ENCODE measurements at regions not wholly inside any gene's neighbourhood (a gene's known extent, or its start where the extent isn't known, plus 50 kb on each side); places are given as distances from the start of the nearest gene placed in this dataset.

GRCh38 chr14:54086767-54087166, 130.1 kb upstream of the BMP4 start:
- DNase-seq (ENCODE audit: low read depth), result no peak
- no peak overlapping the region for H3K4me3 ChIP-seq (ENCODE audit: control insufficient read depth, low read depth, low read length)
- TF ChIP-seq CTCF (conservative IDR thresholded peaks at IDR 0.05; ENCODE audit: control insufficient read depth, insufficient read depth, low read depth, low read length), result no peak

GRCh38 chr14:54087376-54087775, 130.8 kb upstream of the BMP4 start:
- no peak for DNase-seq (ENCODE audit: low read depth)
- no peak for TF ChIP-seq CTCF (conservative IDR thresholded peaks at IDR 0.05; ENCODE audit: control insufficient read depth, insufficient read depth, low read depth, low read length)
- H3K4me3 ChIP-seq (ENCODE audit: control insufficient read depth, low read depth, low read length), result no peak overlapping the region

- no peak for TF ChIP-seq CTCF (conservative IDR thresholded peaks at IDR 0.05; ENCODE audit: control insufficient read depth, insufficient read depth, low read depth, low read length)
- no peak overlapping the region for H3K4me3 ChIP-seq (ENCODE audit: control insufficient read depth, low read depth, low read length)
- no peak for DNase-seq (ENCODE audit: low read depth)
These were observed 131.6 kb upstream of the BMP4 start for GRCh38 chr14:54088271-54088670.

GRCh38 chr14:54090274-54090673, 133.6 kb upstream of the BMP4 start:
- DNase-seq (ENCODE audit: low read depth), result no peak
- TF ChIP-seq CTCF (conservative IDR thresholded peaks at IDR 0.05; ENCODE audit: control insufficient read depth, insufficient read depth, low read depth, low read length), result no peak
- no peak overlapping the region for H3K4me3 ChIP-seq (ENCODE audit: control insufficient read depth, low read depth, low read length)

GRCh38 chr14:54094765-54095164, 138.1 kb upstream of the BMP4 start:
- no peak for TF ChIP-seq CTCF (conservative IDR thresholded peaks at IDR 0.05; ENCODE audit: control insufficient read depth, insufficient read depth, low read depth, low read length)

GRCh38 chr14:54098536-54098935, 141.9 kb upstream of the BMP4 start:
- TF ChIP-seq CTCF (conservative IDR thresholded peaks at IDR 0.05; ENCODE audit: control insufficient read depth, insufficient read depth, low read depth, low read length), result no peak
- peak; percentile 7 for DNase-seq (ENCODE audit: low read depth)
- no peak overlapping the region for H3K4me3 ChIP-seq (ENCODE audit: control insufficient read depth, low read depth, low read length)

More at GRCh38 chr14:54094765-54095164, 138.1 kb upstream of the BMP4 start:
- H3K4me3 ChIP-seq (ENCODE audit: control insufficient read depth, low read depth, low read length), result no peak overlapping the region
- DNase-seq (ENCODE audit: low read depth), result no peak

- H3K4me3 ChIP-seq (ENCODE audit: control insufficient read depth, low read depth, low read length), result no peak overlapping the region
- TF ChIP-seq CTCF (conservative IDR thresholded peaks at IDR 0.05; ENCODE audit: control insufficient read depth, insufficient read depth, low read depth, low read length), result no peak
- no peak for DNase-seq (ENCODE audit: low read depth)
These were observed 145.4 kb upstream of the BMP4 start for GRCh38 chr14:54102051-54102456.

All from fibroblast of mammary gland (primary cell).